K562 (cell line): ENCODE measurements at regions not wholly inside any gene's neighbourhood (a gene's known extent, or its start where the extent isn't known, plus 50 kb on each side); places are given as distances from the start of the nearest gene placed in this dataset.

ENCODE experiments used
- ATAC-seq: fragments of 200-7000 bp; cut with Tn5 transposase; 3 replicates; pipeline ENCODE4 v1.9.1; 2020; ENCODE audit warnings: moderate library complexity
- BruUV-seq: library from RNA; stranded (reverse); fragments of 400-500 nt; replicated peaks from 2 replicates; lab custom pipeline; 2021; lab: Mats Ljungman, UMichigan
- CTCF ChIA-PET: fragments of 300-600 bp; formaldehyde crosslinking; extraction: SDS; loops from one replicate; lab custom pipeline; 2021; ENCODE audit warnings: low intra/inter-chr PET ratio; lab: Yijun Ruan, JAX
- POLR2A ChIA-PET: fragments of 300-600, 350-650 bp; sonication (Branson Sonifier 250); formaldehyde crosslinking; extraction: SDS; loops from one replicate; lab custom pipeline; 2021; ENCODE audit warnings: antibody characterized with exemption, inconsistent platforms; lab: Yijun Ruan, JAX
- DNase-seq, 4 experiments: peaks; one replicate each; pipeline versions ENCODE4 v3.0.0 to v3.0.0-alpha.2; 2011 to 2018; ENCODE audit warnings: low spot score in 3 of 4, mixed read lengths in 3 of 4; ENCODE audit errors: extremely low read depth in 1 of 4
- FAIRE-seq: peaks from 2 replicates; lab custom pipeline; 2011; peaks lifted over from hg19 to GRCh38; lab: Jason Lieb, UNC
- H2AFZ ChIP-seq: 2 replicates; pipeline ENCODE4 v1.6.0; 2011; ENCODE audit warnings: low read depth, low read length, control low read depth, inconsistent platforms
- H3K27ac ChIP-seq: fragments of 200-600 bp; 3 replicates; pipeline ENCODE4 v1.8.0; 2011; ENCODE audit warnings: low read depth, mild to moderate bottlenecking, control low read depth, inconsistent platforms, low read length, moderate library complexity, mixed read lengths; ENCODE audit errors: extremely low read depth
- H3K27me3 ChIP-seq, 2 experiments: fragments of 300-600 bp in 1 of 2; 2 replicates in 1 of 2; 3 replicates in 1 of 2; pipeline versions ENCODE4 v1.6.0 to v1.8.0; 2011; ENCODE audit warnings: inconsistent platforms in 2 of 2, low read length in 2 of 2, mild to moderate bottlenecking in 1 of 2, mixed read lengths in 1 of 2, moderate library complexity in 1 of 2; ENCODE audit not compliant: control insufficient read depth in 2 of 2, insufficient read depth in 2 of 2
- H3K36me3 ChIP-seq: fragments of 300-600 bp; 3 replicates; pipeline ENCODE4 v1.8.0; 2011; ENCODE audit warnings: mild to moderate bottlenecking, low read length, inconsistent platforms; ENCODE audit not compliant: control insufficient read depth, insufficient read depth
- H3K4me1 ChIP-seq, 2 experiments: fragments of 200-600 bp in 1 of 2; replicated peaks in 1 of 2; 2 replicates in 1 of 2; 3 replicates in 1 of 2; pipeline versions ENCODE4 v1.5.1 to v1.8.0; 2011; ENCODE audit warnings: inconsistent platforms in 2 of 2, low read length in 2 of 2, mild to moderate bottlenecking in 1 of 2, mixed read lengths in 1 of 2, moderate library complexity in 1 of 2; ENCODE audit not compliant: control insufficient read depth in 2 of 2, insufficient read depth in 2 of 2
- H3K4me2 ChIP-seq: 2 replicates; pipeline ENCODE4 v1.6.1; 2011; ENCODE audit warnings: low read length, control low read depth, inconsistent platforms, mixed read lengths; ENCODE audit not compliant: insufficient read depth
- H3K4me3 ChIP-seq: fragments of 200-600 bp; sonication (generic), shearing (Covaris generic); 2 replicates; pipeline ENCODE4 v1.5.1; 2016; ENCODE audit warnings: control low read depth, inconsistent platforms
- H3K79me2 ChIP-seq: fragments of 200-600 bp; 3 replicates; pipeline ENCODE4 v1.8.0; 2011; ENCODE audit warnings: low read length, inconsistent platforms; ENCODE audit not compliant: control insufficient read depth, insufficient read depth
- H3K9ac ChIP-seq, 2 experiments: 2 replicates each; pipeline versions ENCODE4 v1.6.0 to v1.6.1; 2011; ENCODE audit warnings: low read depth in 2 of 2, low read length in 2 of 2, control low read depth in 1 of 2, inconsistent platforms in 1 of 2, mild to moderate bottlenecking in 1 of 2, mixed read lengths in 1 of 2; ENCODE audit not compliant: insufficient read depth in 1 of 2
- H3K9me1 ChIP-seq: one replicate; pipeline ENCODE4 v1.6.0; 2011; ENCODE audit warnings: inconsistent platforms, mild to moderate bottlenecking, low read length, moderate library complexity; ENCODE audit not compliant: control insufficient read depth, insufficient read depth
- H3K9me3 ChIP-seq: replicated peaks from 2 replicates; pipeline ENCODE4 v1.5.1; 2011; ENCODE audit warnings: low read depth, low read length, inconsistent platforms; ENCODE audit not compliant: control insufficient read depth, insufficient read depth
- H4K20me1 ChIP-seq: replicated peaks from 2 replicates; pipeline ENCODE4 v1.6.1; 2011; ENCODE audit warnings: low read length, inconsistent platforms, mixed read lengths; ENCODE audit not compliant: control insufficient read depth, insufficient read depth
- EP300 ChIP-seq: IDR thresholded peaks from 2 replicates; pipeline ENCODE4 v1.6.1; 2012; ENCODE audit warnings: low read length, improper control_type of control experiment
- HMBOX1 ChIP-seq: sonication (generic); IDR thresholded peaks from 2 replicates; pipeline ENCODE4 v1.6.1; 2016
- SMARCB1 ChIP-seq: IDR thresholded peaks from 2 replicates; pipeline ENCODE4 v1.6.1; 2011; ENCODE audit warnings: improper control_type of control experiment, low read depth; ENCODE audit not compliant: insufficient read length
- ZNF140 ChIP-seq: fragments of 250-450 bp; sonication (Bioruptor Pico); IDR thresholded peaks from 2 replicates; pipeline ENCODE4 v1.8.0; 2021; ENCODE audit warnings: moderate library complexity, mild to moderate bottlenecking, inconsistent platforms
- WGBS: fragments of 100-300 bp; shearing (Covaris generic); methylation state at CpG from one replicate; pipeline ENCODE4 v1.1.6; 2016; ENCODE audit warnings: low coverage, mixed read lengths; ENCODE audit not compliant: insufficient coverage; ENCODE audit errors: missing lambda C conversion rate; 5-methylcytosine and 5-hydroxymethylcytosine counted together
- in situ Hi-C: fragments of 300-500 bp; cut with MboI; formaldehyde crosslinking; loops from 4 replicates; pipeline ENCODE4 v1.15.0; 2018; ENCODE audit warnings: inconsistent platforms, mixed read lengths
- intact Hi-C: fragments of 100-400 bp; cut with micrococcal nuclease; formaldehyde crosslinking; loops from 2 replicates; pipeline ENCODE4 v1.14.2; 2022
- TF ChIP-seq, protein P1 (sequence below), 2 experiments: fragments of 450-650 bp; formaldehyde crosslinking in 1 of 2; IDR thresholded peaks; 2 replicates each; pipeline versions ENCODE4 v1.4.0 to v1.6.1; 2014 to 2020; ENCODE audit warnings: mild to moderate bottlenecking in 2 of 2, borderline replicate concordance in 1 of 2, low read depth in 1 of 2
- TF ChIP-seq, protein P2 (sequence below): fragments of 450-650 bp; formaldehyde crosslinking; IDR thresholded peaks from 2 replicates; pipeline ENCODE4 v1.4.0; 2022; ENCODE audit warnings: missing genetic modification characterization

- in situ Hi-C loops = no loop called here
- H3K4me3 ChIP-seq = no peak overlapping the region
- no peak for ATAC-seq
- H2AFZ ChIP-seq = no peak overlapping the region
- BruUV-seq = no TSS peak
- no peak for FAIRE-seq
- H3K36me3 ChIP-seq = no peaks in the 10 kb centered on the region
- no peaks in the 10 kb centered on the region for H3K27me3 ChIP-seq
- no peaks in the 10 kb centered on the region for H3K9me3 ChIP-seq
- intact Hi-C loops = no loop called here
- H3K4me1 ChIP-seq = no peaks in the 10 kb centered on the region
- WGBS = 0% methylated on average over 1 of the region's 1 CpG
- no peak for DNase-seq
- H3K9me1 ChIP-seq = no peaks in the 10 kb centered on the region
- no peaks in the 10 kb centered on the region for H4K20me1 ChIP-seq
- no peak overlapping the region for H3K9ac ChIP-seq
- POLR2A ChIA-PET = no interaction called here
- H3K79me2 ChIP-seq = no peaks in the 10 kb centered on the region
- no peak overlapping the region for H3K27ac ChIP-seq
- H3K4me2 ChIP-seq = no peak overlapping the region
- TF ChIP-seq ZNF140 (CRISPR knock-in tag) = no peak
- TF ChIP-seq, protein P1, sequence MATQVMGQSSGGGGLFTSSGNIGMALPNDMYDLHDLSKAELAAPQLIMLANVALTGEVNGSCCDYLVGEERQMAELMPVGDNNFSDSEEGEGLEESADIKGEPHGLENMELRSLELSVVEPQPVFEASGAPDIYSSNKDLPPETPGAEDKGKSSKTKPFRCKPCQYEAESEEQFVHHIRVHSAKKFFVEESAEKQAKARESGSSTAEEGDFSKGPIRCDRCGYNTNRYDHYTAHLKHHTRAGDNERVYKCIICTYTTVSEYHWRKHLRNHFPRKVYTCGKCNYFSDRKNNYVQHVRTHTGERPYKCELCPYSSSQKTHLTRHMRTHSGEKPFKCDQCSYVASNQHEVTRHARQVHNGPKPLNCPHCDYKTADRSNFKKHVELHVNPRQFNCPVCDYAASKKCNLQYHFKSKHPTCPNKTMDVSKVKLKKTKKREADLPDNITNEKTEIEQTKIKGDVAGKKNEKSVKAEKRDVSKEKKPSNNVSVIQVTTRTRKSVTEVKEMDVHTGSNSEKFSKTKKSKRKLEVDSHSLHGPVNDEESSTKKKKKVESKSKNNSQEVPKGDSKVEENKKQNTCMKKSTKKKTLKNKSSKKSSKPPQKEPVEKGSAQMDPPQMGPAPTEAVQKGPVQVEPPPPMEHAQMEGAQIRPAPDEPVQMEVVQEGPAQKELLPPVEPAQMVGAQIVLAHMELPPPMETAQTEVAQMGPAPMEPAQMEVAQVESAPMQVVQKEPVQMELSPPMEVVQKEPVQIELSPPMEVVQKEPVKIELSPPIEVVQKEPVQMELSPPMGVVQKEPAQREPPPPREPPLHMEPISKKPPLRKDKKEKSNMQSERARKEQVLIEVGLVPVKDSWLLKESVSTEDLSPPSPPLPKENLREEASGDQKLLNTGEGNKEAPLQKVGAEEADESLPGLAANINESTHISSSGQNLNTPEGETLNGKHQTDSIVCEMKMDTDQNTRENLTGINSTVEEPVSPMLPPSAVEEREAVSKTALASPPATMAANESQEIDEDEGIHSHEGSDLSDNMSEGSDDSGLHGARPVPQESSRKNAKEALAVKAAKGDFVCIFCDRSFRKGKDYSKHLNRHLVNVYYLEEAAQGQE (IDR thresholded peaks at IDR 0.05; ENCODE audit: borderline replicate concordance) = no peak
- TF ChIP-seq, protein P1 (CRISPR knock-in tag; IDR thresholded peaks at IDR 0.05; ENCODE audit: low read depth) = no peak
- TF ChIP-seq SMARCB1 = no peak
- no peak for TF ChIP-seq HMBOX1
- TF ChIP-seq, protein P2, sequence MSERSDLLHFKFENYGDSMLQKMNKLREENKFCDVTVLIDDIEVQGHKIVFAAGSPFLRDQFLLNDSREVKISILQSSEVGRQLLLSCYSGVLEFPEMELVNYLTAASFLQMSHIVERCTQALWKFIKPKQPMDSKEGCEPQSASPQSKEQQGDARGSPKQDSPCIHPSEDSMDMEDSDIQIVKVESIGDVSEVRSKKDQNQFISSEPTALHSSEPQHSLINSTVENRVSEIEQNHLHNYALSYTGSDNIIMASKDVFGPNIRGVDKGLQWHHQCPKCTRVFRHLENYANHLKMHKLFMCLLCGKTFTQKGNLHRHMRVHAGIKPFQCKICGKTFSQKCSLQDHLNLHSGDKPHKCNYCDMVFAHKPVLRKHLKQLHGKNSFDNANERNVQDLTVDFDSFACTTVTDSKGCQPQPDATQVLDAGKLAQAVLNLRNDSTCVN = no peak
- TF ChIP-seq EP300 = no peak
- CTCF ChIA-PET = no interaction called here
These were observed 130.2 kb downstream of the TMA16 start for GRCh38 chr4:163624727-163625126.
